ENCODE measurements at regions not wholly inside any gene's neighbourhood (a gene's known extent, or its start where the extent isn't known, plus 50 kb on each side); places are given as distances from the start of the nearest gene placed in this dataset.

DNA sequence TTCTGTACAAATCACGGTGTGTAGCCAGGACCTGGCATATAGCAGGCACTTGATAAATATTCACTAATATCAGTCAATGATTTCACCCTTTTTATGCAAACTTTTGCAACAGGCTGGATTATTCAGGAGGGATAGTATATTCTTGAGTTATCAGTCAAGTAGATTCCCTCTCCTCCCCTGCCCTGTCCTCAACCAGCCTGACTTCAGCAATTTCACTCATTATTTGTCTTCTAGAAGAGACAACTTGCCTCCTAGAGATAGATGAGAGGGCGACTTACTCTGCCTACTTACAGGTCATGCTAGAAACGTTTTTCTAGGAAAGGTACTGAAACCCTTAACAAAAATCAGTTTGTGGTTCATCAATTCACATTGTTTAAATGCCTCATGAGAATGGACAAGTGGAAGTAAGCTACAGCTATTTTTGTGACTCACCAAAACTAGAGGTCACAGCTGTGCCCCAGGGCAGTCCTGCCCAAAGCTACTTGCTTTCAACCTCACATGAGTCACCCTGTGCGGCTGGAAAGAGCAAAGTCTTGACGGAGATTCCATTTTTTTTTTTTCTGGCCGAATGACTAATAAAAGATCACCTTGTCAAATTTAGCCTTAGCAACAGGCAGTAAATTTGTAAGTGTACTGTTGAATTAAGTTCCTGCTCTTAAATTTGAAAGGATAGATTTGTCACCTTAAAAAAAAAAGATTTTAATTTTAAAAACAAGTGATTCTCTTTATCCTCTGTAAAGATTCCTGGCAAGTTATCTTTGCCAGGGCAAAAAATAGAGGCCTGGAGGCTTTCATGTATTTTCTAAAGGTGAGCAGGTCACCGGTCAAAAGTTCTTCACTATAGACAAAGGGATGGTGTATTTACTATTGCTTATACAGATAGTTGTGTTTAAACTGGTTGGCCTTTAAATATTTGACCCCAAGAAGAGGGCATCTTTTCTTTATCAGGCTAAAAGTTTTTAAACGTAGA is 109.0 kb upstream of the SLC35G4 start:
- TF ChIP-seq CTCF (IDR thresholded peaks at IDR 0.05), result no peak
- TF ChIP-seq MXI1 (IDR thresholded peaks at IDR 0.05; ENCODE audit: low read depth, low read length), result no peak
- TF ChIP-seq EZH2phosphoT487 (IDR thresholded peaks at IDR 0.05; ENCODE audit: borderline replicate concordance, low read depth), result no peak
